Mesendoderm (in vitro differentiated cells): ENCODE measurements at regions not wholly inside any gene's neighbourhood (a gene's known extent, or its start where the extent isn't known, plus 50 kb on each side); places are given as distances from the start of the nearest gene placed in this dataset.

Source experiments
- DNase-seq: peaks from one replicate; pipeline ENCODE4 v3.0.0; 2013
- H2AK5ac ChIP-seq: 2 replicates; pipeline ENCODE4 v1.6.1; 2013; ENCODE audit warnings: low read length, inconsistent platforms
- H2BK120ac ChIP-seq: 2 replicates; pipeline ENCODE4 v1.6.1; 2013; ENCODE audit warnings: low read depth, mild to moderate bottlenecking, low read length, moderate library complexity, mixed read lengths
- H2BK15ac ChIP-seq: replicated peaks from 2 replicates; pipeline ENCODE4 v1.6.1; 2013; ENCODE audit warnings: low read depth, mild to moderate bottlenecking, moderate library complexity
- H2BK5ac ChIP-seq: 2 replicates; pipeline ENCODE4 v1.6.1; 2013; ENCODE audit warnings: low read length, inconsistent platforms
- H3K18ac ChIP-seq: 2 replicates; pipeline ENCODE4 v1.6.1; 2013; ENCODE audit warnings: mild to moderate bottlenecking, low read length, mixed read lengths
- H3K23ac ChIP-seq: one replicate; pipeline ENCODE4 v1.6.1; 2013; ENCODE audit warnings: low read length
- H3K27ac ChIP-seq: 2 replicates; pipeline ENCODE4 v1.5.1; 2013; ENCODE audit warnings: low read depth, mild to moderate bottlenecking, inconsistent platforms, low read length, moderate library complexity
- H3K27me3 ChIP-seq: 2 replicates; pipeline ENCODE4 v1.6.1; 2013; ENCODE audit warnings: low read length, control low read depth, mild to moderate bottlenecking, inconsistent platforms; ENCODE audit not compliant: insufficient read depth, poor library complexity
- H3K36me3 ChIP-seq: 2 replicates; pipeline ENCODE4 v1.6.1; 2013; ENCODE audit warnings: low read length, inconsistent platforms; ENCODE audit not compliant: control insufficient read depth, insufficient read depth
- H3K4ac ChIP-seq: one replicate; pipeline ENCODE4 v1.6.1; 2013; ENCODE audit warnings: low read depth, mild to moderate bottlenecking, low read length, moderate library complexity
- H3K4me1 ChIP-seq: 2 replicates; pipeline ENCODE4 v1.6.1; 2013; ENCODE audit warnings: low read depth, low read length, inconsistent platforms; ENCODE audit not compliant: control insufficient read depth
- H3K4me2 ChIP-seq: 2 replicates; pipeline ENCODE4 v1.6.1; 2013; ENCODE audit warnings: low read length
- H3K4me3 ChIP-seq: 2 replicates; pipeline ENCODE4 v1.5.1; 2013; ENCODE audit warnings: mild to moderate bottlenecking, low read length
- H3K56ac ChIP-seq: one replicate; pipeline ENCODE4 v1.6.1; 2013; ENCODE audit warnings: low read length
- H3K79me1 ChIP-seq: 2 replicates; pipeline ENCODE4 v1.6.1; 2013; ENCODE audit warnings: low read length, inconsistent platforms
- H3K79me2 ChIP-seq: 2 replicates; pipeline ENCODE4 v1.6.1; 2013; ENCODE audit warnings: mild to moderate bottlenecking, low read length; ENCODE audit not compliant: control insufficient read depth, insufficient read depth
- H3K9ac ChIP-seq: 2 replicates; pipeline ENCODE4 v1.6.1; 2013; ENCODE audit warnings: low read length, inconsistent platforms
- H4K5ac ChIP-seq: one replicate; pipeline ENCODE4 v1.6.1; 2013; ENCODE audit warnings: low read length
- H4K8ac ChIP-seq: one replicate; pipeline ENCODE4 v1.6.1; 2013; ENCODE audit warnings: low read depth, mild to moderate bottlenecking, control low read depth, low read length, moderate library complexity
- WGBS: extraction: QIAGEN DNeasy Blood & Tissue Kit; methylation state at CpG from one replicate; pipeline ENCODE4 v1.1.7; 2013; ENCODE audit warnings: low lambda C conversion rate, missing lambda C conversion rate; ENCODE audit not compliant: insufficient coverage; ENCODE audit errors: extremely low coverage; 5-methylcytosine and 5-hydroxymethylcytosine counted together

DNA sequence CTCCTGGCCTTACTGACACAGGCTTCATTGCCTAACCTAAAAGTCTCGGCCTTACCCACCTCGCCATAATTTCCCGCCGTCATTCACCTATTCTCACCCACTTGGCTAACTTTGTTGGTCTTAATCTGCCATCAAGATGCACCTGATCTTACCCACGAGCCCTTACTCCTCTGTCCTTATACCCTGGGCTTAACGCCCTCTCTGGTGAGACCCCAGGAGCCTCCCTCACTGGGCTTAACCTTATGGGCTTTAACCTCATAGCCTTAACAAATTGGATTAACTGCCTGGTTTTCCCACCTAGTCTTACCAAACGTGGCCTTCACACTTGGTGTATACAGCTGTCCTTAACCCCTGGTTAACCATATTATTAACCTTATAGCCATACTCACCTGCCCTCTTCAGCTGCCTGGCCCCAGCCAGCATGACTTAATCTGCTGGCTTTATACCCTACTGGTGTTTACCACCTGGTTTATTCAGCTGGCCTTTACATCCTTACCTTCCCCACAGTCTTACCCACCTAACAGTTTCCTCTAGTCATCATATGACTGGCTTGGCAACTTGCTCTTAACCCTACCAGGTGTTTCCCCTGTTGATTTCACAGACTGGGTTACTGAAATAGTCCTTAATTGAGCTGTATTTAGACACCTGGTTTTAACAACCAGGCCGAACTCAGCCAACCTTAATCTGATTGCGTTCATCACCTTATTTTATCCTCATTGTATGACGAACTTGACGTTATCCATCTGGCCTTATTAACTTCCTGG, 132.0 kb upstream of the ZSWIM2 start:
- H3K27ac ChIP-seq = no peak overlapping the region
- H3K4me1 ChIP-seq = no peaks in the 10 kb centered on the region
- no peaks in the 10 kb centered on the region for H3K79me2 ChIP-seq
- no peak overlapping the region for H2AK5ac ChIP-seq
- no peak overlapping the region for H3K23ac ChIP-seq
- H3K18ac ChIP-seq = no peak overlapping the region
- H3K4me2 ChIP-seq = no peak overlapping the region
- no peak overlapping the region for H2BK15ac ChIP-seq
- DNase-seq = no peak
- no peak overlapping the region for H4K5ac ChIP-seq
- H3K27me3 ChIP-seq = no peaks in the 10 kb centered on the region
- H3K4me3 ChIP-seq = no peak overlapping the region
- no peak overlapping the region for H3K4ac ChIP-seq
- H3K36me3 ChIP-seq = no peaks in the 10 kb centered on the region
- H3K79me1 ChIP-seq = no peaks in the 10 kb centered on the region
- H4K8ac ChIP-seq = no peak overlapping the region
- no peak overlapping the region for H3K9ac ChIP-seq
- H3K56ac ChIP-seq = no peak overlapping the region
- WGBS = no CpG with 5 or more reads among the region's 11 CpGs
- H2BK5ac ChIP-seq = no peak overlapping the region
- H2BK120ac ChIP-seq = no peak overlapping the region

DNA sequence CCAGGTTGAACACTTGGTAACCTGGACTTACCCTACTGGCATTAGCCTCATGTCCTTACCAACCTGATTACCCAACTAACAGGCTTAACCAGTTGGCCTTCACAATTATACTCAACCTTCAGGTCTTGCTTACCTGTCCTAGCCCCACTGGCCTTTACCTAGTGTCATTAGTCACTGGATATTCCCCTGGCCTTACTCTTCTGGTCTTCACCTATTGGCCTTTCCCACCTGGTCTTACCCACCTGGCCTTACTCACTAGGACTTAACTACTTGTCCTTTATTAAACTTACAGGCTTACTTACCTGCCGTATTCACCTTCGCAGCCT, 131.1 kb upstream of the ZSWIM2 start:
- no peak overlapping the region for H2BK120ac ChIP-seq
- no peaks in the 10 kb centered on the region for H3K79me2 ChIP-seq
- DNase-seq = no peak
- no peaks in the 10 kb centered on the region for H3K27me3 ChIP-seq
- H3K18ac ChIP-seq = no peak overlapping the region
- H3K4me2 ChIP-seq = no peak overlapping the region
- no peak overlapping the region for H4K8ac ChIP-seq
- no peak overlapping the region for H3K4ac ChIP-seq
- H3K9ac ChIP-seq = no peak overlapping the region
- H3K4me3 ChIP-seq = no peak overlapping the region
- no peak overlapping the region for H4K5ac ChIP-seq
- H3K4me1 ChIP-seq = no peaks in the 10 kb centered on the region
- H2AK5ac ChIP-seq = no peak overlapping the region
- H3K56ac ChIP-seq = no peak overlapping the region
- WGBS = no CpG with 5 or more reads among the region's 2 CpGs
- H3K27ac ChIP-seq = no peak overlapping the region
- H2BK5ac ChIP-seq = no peak overlapping the region
- H2BK15ac ChIP-seq = no peak overlapping the region
- H3K36me3 ChIP-seq = no peaks in the 10 kb centered on the region
- H3K23ac ChIP-seq = no peak overlapping the region
- H3K79me1 ChIP-seq = no peaks in the 10 kb centered on the region

DNA sequence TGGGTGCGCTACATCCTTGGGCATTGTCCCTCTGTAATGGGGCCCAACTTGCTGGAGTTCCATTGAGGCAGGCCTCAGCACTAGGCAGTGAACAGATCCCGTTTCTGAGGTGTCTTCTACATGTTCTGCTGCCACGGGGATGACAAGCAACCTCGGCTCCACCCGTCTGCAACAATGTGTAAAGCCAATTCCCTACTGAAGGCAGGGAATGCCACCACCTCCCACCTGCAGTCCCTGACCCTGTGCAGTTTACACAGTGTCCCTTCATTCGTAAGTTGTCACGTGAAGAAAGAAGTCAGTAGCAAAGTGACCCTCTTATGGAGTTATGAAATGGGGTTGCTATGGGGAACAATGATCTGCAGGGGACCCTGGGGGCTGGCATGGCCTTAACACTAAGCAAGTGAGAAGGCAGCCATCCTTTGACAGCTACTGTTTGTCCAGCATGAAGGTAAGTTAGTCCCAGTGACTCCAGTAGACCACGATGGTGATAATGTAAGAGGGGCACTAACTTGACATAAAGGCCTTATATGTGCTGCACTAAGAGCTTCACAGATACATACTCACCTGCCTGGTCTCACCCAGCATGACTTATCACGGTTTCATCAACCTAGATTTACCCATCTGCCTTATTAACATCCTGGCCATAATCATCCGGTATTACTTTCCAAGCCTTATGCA, 130.6 kb upstream of the ZSWIM2 start:
- no peak overlapping the region for H3K23ac ChIP-seq
- no peak overlapping the region for H2BK15ac ChIP-seq
- H3K56ac ChIP-seq = no peak overlapping the region
- H3K4ac ChIP-seq = no peak overlapping the region
- no peak overlapping the region for H3K18ac ChIP-seq
- no peaks in the 10 kb centered on the region for H3K36me3 ChIP-seq
- H3K79me1 ChIP-seq = no peaks in the 10 kb centered on the region
- DNase-seq = no peak
- H3K4me1 ChIP-seq = no peaks in the 10 kb centered on the region
- no peak overlapping the region for H3K4me2 ChIP-seq
- H4K5ac ChIP-seq = no peak overlapping the region
- H3K9ac ChIP-seq = no peak overlapping the region
- H2AK5ac ChIP-seq = no peak overlapping the region
- no peak overlapping the region for H2BK5ac ChIP-seq
- WGBS = no CpG with 5 or more reads among the region's 10 CpGs
- H3K27me3 ChIP-seq = no peaks in the 10 kb centered on the region
- H3K27ac ChIP-seq = no peak overlapping the region
- H4K8ac ChIP-seq = no peak overlapping the region
- no peak overlapping the region for H3K4me3 ChIP-seq
- no peak overlapping the region for H2BK120ac ChIP-seq
- no peaks in the 10 kb centered on the region for H3K79me2 ChIP-seq

DNA sequence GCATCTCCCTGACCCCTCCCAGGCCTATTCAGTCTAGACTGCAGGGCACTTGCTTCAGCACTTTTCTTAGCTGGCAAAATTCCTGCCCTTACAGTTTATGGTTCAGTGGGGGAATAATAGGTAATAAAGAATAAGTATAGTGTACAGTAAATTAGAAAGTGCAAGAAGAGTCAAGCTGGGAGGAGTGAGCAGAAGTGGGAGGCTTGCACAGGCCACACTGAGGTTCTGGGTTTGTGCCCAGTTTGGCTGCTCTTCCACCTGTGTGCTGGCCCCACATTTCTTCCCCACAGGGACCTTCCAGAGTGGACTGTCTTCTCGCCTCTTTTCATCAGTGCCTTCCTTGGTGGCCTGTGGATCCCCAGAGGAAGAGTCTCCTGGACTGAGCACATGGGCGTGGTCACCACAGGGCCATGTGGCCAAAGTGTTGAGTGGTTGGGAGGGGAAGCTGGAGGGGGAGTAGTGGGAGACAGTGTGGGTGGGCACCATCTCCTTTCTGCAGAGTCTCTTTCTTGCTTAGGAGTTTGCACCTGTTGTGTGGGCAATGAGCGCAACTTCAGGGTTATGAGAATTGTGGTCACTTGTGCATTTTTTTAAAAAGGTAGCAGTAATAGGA, 128.6 kb upstream of the ZSWIM2 start:
- no peaks in the 10 kb centered on the region for H3K36me3 ChIP-seq
- H2BK120ac ChIP-seq = no peak overlapping the region
- no peaks in the 10 kb centered on the region for H3K79me1 ChIP-seq
- no peak overlapping the region for H3K56ac ChIP-seq
- H2AK5ac ChIP-seq = no peak overlapping the region
- no peak overlapping the region for H2BK5ac ChIP-seq
- H3K27ac ChIP-seq = no peak overlapping the region
- no CpG with 5 or more reads among the region's 3 CpGs for WGBS
- no peak overlapping the region for H3K9ac ChIP-seq
- no peaks in the 10 kb centered on the region for H3K79me2 ChIP-seq
- H3K23ac ChIP-seq = no peak overlapping the region
- no peak overlapping the region for H4K5ac ChIP-seq
- H2BK15ac ChIP-seq = no peak overlapping the region
- DNase-seq = no peak
- no peak overlapping the region for H3K4me2 ChIP-seq
- H3K4me3 ChIP-seq = no peak overlapping the region
- no peaks in the 10 kb centered on the region for H3K27me3 ChIP-seq
- H3K4me1 ChIP-seq = no peaks in the 10 kb centered on the region
- no peak overlapping the region for H4K8ac ChIP-seq
- H3K18ac ChIP-seq = no peak overlapping the region
- H3K4ac ChIP-seq = no peak overlapping the region

DNA sequence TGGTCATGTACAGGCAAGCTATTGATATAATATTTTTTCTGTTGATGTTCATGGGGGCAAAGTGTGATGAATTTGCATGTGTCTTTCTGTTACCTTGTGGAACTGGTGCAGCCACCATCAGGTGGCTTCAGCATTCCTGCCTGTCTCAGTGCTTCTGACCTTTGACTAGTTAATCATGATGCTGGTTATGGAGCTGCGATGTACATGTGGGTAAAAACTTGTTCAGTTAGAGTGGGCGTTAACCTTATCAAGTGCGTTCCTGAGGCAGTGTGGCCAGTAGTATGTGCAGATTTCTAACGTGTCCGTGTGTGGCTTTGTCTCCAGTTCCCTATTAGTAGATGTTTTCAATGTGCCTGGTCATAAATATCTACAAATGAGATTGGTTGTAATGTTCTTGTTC, 127.4 kb upstream of the ZSWIM2 start:
- H2BK15ac ChIP-seq = no peak overlapping the region
- no peak overlapping the region for H3K4me2 ChIP-seq
- no peak overlapping the region for H3K18ac ChIP-seq
- H3K4me3 ChIP-seq = no peak overlapping the region
- no peak overlapping the region for H2BK120ac ChIP-seq
- H4K5ac ChIP-seq = no peak overlapping the region
- H3K27me3 ChIP-seq = no peaks in the 10 kb centered on the region
- H3K36me3 ChIP-seq = no peaks in the 10 kb centered on the region
- H3K4ac ChIP-seq = no peak overlapping the region
- no peaks in the 10 kb centered on the region for H3K4me1 ChIP-seq
- H3K79me1 ChIP-seq = no peaks in the 10 kb centered on the region
- no peaks in the 10 kb centered on the region for H3K79me2 ChIP-seq
- H2BK5ac ChIP-seq = no peak overlapping the region
- H3K56ac ChIP-seq = no peak overlapping the region
- no peak overlapping the region for H3K23ac ChIP-seq
- WGBS = no CpG with 5 or more reads among the region's 5 CpGs
- H3K27ac ChIP-seq = no peak overlapping the region
- no peak overlapping the region for H4K8ac ChIP-seq
- no peak overlapping the region for H2AK5ac ChIP-seq
- DNase-seq = no peak
- no peak overlapping the region for H3K9ac ChIP-seq
